Retinal pigment epithelial cell (primary cell): ENCODE measurements at regions not wholly inside any gene's neighbourhood (a gene's known extent, or its start where the extent isn't known, plus 50 kb on each side); places are given as distances from the start of the nearest gene placed in this dataset.
A peak's percentile ranks its signal among the peaks of the same experiment; 100 is the strongest.

ENCODE experiments used
- DNase-seq: peaks from one replicate; pipeline ENCODE4 v3.0.0-alpha.2; 2010; ENCODE audit warnings: low read depth
- H3K4me3 ChIP-seq: 2 replicates; pipeline ENCODE4 v1.5.1; 2011; ENCODE audit warnings: mild to moderate bottlenecking, low read length, control low read depth, moderate library complexity
- TF ChIP-seq, protein P1 (sequence below): conservative IDR thresholded peaks from 2 replicates; pipeline ENCODE4 v1.5.1; 2011; ENCODE audit warnings: low read depth, low read length, control low read depth, inconsistent platforms

DNA sequence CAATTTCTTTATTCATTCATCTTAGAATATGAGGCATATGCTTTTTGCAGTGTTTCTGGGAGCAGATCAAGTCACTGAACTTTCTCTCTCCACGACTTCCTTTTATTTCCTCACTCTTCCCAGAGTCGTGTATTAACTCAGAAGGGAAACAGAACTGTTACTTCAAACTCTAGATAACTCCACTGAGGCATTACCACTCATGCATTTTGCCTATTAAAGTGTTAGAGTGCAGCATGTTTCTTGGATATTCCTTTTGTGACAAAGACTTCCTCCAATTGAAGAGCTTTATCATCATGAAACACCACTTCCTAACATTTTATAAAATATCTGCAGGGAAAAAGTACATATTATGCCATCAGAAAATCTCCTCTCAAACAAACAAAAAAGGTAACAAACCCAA is 797.4 kb upstream of the COBL start:
- H3K4me3 ChIP-seq = no peak overlapping the region
- TF ChIP-seq, protein P1, sequence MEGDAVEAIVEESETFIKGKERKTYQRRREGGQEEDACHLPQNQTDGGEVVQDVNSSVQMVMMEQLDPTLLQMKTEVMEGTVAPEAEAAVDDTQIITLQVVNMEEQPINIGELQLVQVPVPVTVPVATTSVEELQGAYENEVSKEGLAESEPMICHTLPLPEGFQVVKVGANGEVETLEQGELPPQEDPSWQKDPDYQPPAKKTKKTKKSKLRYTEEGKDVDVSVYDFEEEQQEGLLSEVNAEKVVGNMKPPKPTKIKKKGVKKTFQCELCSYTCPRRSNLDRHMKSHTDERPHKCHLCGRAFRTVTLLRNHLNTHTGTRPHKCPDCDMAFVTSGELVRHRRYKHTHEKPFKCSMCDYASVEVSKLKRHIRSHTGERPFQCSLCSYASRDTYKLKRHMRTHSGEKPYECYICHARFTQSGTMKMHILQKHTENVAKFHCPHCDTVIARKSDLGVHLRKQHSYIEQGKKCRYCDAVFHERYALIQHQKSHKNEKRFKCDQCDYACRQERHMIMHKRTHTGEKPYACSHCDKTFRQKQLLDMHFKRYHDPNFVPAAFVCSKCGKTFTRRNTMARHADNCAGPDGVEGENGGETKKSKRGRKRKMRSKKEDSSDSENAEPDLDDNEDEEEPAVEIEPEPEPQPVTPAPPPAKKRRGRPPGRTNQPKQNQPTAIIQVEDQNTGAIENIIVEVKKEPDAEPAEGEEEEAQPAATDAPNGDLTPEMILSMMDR = no peak
- DNase-seq = no peak

DNA sequence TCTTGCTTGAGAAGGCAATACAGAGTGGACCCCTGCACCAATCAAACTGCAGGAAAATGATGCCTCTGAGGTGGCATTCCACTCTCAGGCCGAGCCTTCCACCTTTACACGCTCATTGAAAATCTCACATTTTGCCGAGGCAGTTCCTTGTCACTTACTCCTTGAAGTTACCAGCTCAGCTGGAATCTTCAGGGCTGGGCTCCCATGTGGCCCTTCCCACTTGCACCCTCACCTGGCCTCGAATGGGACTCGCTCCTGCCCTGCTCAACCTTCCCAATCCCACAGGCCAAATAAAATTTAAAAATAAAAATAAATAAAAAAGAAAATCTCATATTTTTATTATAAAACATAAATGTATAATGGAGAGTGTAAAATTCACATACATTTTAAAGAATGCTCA is 790.7 kb upstream of the COBL start:
- TF ChIP-seq, protein P1 = no peak
- no peak overlapping the region for H3K4me3 ChIP-seq
- DNase-seq = no peak

DNA sequence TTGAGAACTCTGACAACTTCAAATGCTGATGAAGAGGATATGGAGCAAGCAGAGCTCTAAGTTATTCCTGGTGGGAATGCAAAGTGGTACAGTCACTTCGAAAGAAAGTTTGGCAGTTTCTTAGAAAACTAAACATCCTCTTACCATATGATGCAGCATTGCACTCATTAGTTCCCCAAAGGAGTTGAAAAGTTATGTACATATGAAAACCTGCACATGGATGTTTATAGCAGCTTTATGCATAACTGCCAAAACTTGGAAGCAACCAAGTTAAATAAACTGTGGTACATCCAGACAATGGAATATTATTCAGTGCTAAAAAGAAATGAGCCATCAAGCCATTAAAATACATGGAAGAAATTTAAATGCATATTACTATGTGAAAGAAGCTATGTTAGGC is 779.3 kb upstream of the COBL start:
- no peak for DNase-seq
- no peak overlapping the region for H3K4me3 ChIP-seq
- TF ChIP-seq, protein P1 = no peak

GRCh38 chr7:52091996-52092395 is 775.4 kb upstream of the COBL start:
- H3K4me3 ChIP-seq = no peak overlapping the region

DNA sequence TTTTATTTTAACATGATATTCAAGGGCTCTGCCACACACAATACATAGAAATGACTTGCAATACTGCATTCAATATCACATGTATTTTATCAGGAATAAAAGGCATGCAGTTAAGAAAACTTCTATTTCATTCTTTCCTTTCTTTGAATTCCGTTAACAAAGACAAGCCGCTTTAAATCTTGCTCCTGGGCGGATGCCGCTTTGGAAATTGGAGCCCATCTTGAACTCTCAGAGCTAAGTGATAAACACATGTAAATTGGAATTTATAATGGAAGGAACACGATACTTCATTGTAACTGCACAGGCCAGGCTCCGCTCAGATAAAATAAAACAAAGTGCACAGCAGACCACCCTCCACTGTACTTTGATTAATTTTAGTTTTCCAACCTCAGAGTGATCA is 774.5 kb upstream of the COBL start:
- TF ChIP-seq, protein P1 = no peak
- DNase-seq = no peak
- H3K4me3 ChIP-seq = no peak overlapping the region

More at GRCh38 chr7:52091996-52092395, 775.4 kb upstream of the COBL start:
- TF ChIP-seq, protein P1 = no peak
- no peak for DNase-seq

- DNase-seq = no peak
- H3K4me3 ChIP-seq = peak overlapping the region; percentile 6
- TF ChIP-seq, protein P1 = no peak
These were observed 771.6 kb upstream of the COBL start for GRCh38 chr7:52088008-52088901.

- TF ChIP-seq, protein P1 = no peak
- DNase-seq = no peak
These were observed 769.0 kb upstream of the COBL start for GRCh38 chr7:52085610-52086009.

More at GRCh38 chr7:52085610-52086009, 769.0 kb upstream of the COBL start:
- H3K4me3 ChIP-seq = no peak overlapping the region
